ENCODE measurements at regions not wholly inside any gene's neighbourhood (a gene's known extent, or its start where the extent isn't known, plus 50 kb on each side); places are given as distances from the start of the nearest gene placed in this dataset.

GRCh38 chr14:89600029-89600428 lies 183.0 kb upstream of the FOXN3 start:
- DNase-seq: no peak

GRCh38 chr14:89598548-89599186 lies 181.6 kb upstream of the FOXN3 start:
- DNase-seq: no peak

GRCh38 chr14:89592961-89593360 lies 175.9 kb upstream of the FOXN3 start:
- no peak for DNase-seq

- no peak for DNase-seq
Measured at GRCh38 chr14:89589400-89590118, 172.5 kb upstream of the FOXN3 start.

- no peak for DNase-seq
Measured at GRCh38 chr14:89588840-89589296, 171.8 kb upstream of the FOXN3 start.

GRCh38 chr14:89588016-89588415 lies 171.0 kb upstream of the FOXN3 start:
- DNase-seq: no peak

GRCh38 chr14:89587136-89587420 lies 170.0 kb upstream of the FOXN3 start:
- DNase-seq: no peak

GRCh38 chr14:89586258-89587135 lies 169.5 kb upstream of the FOXN3 start:
- no peak for DNase-seq

GRCh38 chr14:89578156-89578555 lies 161.1 kb upstream of the FOXN3 start:
- no peak for DNase-seq

GRCh38 chr14:89576960-89577359 lies 159.9 kb upstream of the FOXN3 start:
- DNase-seq: no peak

GRCh38 chr14:89576145-89576927 lies 159.3 kb upstream of the FOXN3 start:
- DNase-seq: no peak

- DNase-seq: no peak
Measured at GRCh38 chr14:89575386-89576061, 158.5 kb upstream of the FOXN3 start.

- no peak for DNase-seq
Measured at GRCh38 chr14:89574420-89574819, 157.4 kb upstream of the FOXN3 start.

GRCh38 chr14:89573399-89573657 lies 156.3 kb upstream of the FOXN3 start:
- no peak for DNase-seq

GRCh38 chr14:89572596-89573398 lies 155.8 kb upstream of the FOXN3 start:
- no peak for DNase-seq

GRCh38 chr14:89571491-89571890 lies 154.5 kb upstream of the FOXN3 start:
- DNase-seq: no peak

- DNase-seq: no peak
Measured at GRCh38 chr14:89566644-89567415, 149.8 kb upstream of the FOXN3 start.

- DNase-seq: no peak
Measured at GRCh38 chr14:89566180-89566579, 149.1 kb upstream of the FOXN3 start.

GRCh38 chr14:89565607-89566006 lies 148.6 kb upstream of the FOXN3 start:
- no peak for DNase-seq

- no peak for DNase-seq
Measured at GRCh38 chr14:89564989-89565388, 148.0 kb upstream of the FOXN3 start.
